Parathyroid adenoma (tissue), 2 donors: ENCODE measurements at regions not wholly inside any gene's neighbourhood (a gene's known extent, or its start where the extent isn't known, plus 50 kb on each side); places are given as distances from the start of the nearest gene placed in this dataset.

Experiments used
- H2AFZ ChIP-seq: fragments of 300-600 bp; sonication (generic); one replicate; pipeline ENCODE4 v1.7.0; 2017; ENCODE audit warnings: antibody characterized with exemption, mild to moderate bottlenecking
- H3K27ac ChIP-seq: fragments of 300-600 bp; sonication (generic); one replicate; pipeline ENCODE4 v1.7.0; 2017
- H3K27me3 ChIP-seq: fragments of 300-600 bp; sonication (generic); one replicate; pipeline ENCODE4 v1.7.0; 2017; ENCODE audit warnings: low read length; ENCODE audit not compliant: control insufficient read depth, insufficient read depth
- H3K36me3 ChIP-seq: fragments of 300-600 bp; sonication (generic); one replicate; pipeline ENCODE4 v1.7.0; 2017; ENCODE audit warnings: low read length; ENCODE audit not compliant: control insufficient read depth, insufficient read depth
- H3K4me1 ChIP-seq: fragments of 300-600 bp; sonication (generic); one replicate; pipeline ENCODE4 v1.7.0; 2017; ENCODE audit warnings: control low read depth
- H3K4me2 ChIP-seq: fragments of 300-600 bp; sonication (generic); one replicate; pipeline ENCODE4 v1.7.0; 2017; ENCODE audit warnings: low read length
- H3K4me3 ChIP-seq: fragments of 300-600 bp; sonication (generic); one replicate; pipeline ENCODE4 v1.7.0; 2017; ENCODE audit warnings: low read depth, low read length
- H3K79me2 ChIP-seq: fragments of 300-600 bp; sonication (generic); one replicate; pipeline ENCODE4 v1.7.0; 2017; ENCODE audit warnings: control low read depth
- H3K9ac ChIP-seq: fragments of 300-600 bp; sonication (generic); one replicate; pipeline ENCODE4 v1.7.0; 2017; ENCODE audit warnings: mild to moderate bottlenecking
- H3K9me3 ChIP-seq: fragments of 300-600 bp; sonication (generic); one replicate; pipeline ENCODE4 v1.7.0; 2017; ENCODE audit warnings: low read length; ENCODE audit not compliant: control insufficient read depth
- CTCF ChIP-seq: fragments of 300-600 bp; sonication (generic); IDR thresholded peaks from one replicate; pipeline ENCODE4 v1.7.0; 2017; ENCODE audit warnings: antibody characterized with exemption, mild to moderate bottlenecking
- donor health status: primary hyperparathyroidism.

DNA sequence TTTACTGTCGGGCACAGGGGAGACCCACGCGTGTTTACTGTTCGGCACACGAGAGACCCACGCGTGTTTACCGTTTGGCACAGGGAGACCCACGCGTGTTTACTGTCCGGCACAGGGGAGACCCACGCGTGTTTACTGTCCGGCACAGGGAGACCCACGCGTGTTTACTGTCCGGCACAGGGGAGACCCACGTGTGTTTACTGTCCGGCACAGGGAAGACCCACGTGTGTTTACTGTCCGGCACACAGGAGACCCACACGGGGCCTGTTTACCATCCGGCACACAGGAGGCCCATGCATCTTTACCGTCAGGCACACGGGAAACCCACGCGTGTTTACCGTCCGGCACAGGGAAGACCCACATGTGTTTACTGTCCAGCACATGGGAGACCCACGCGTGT, 525.1 kb downstream of the BRD1 start:
- Histone ChIP-seq H2AFZ (no peak overlapping the region), H3K4me1 (no peaks in the 10 kb centered on the region), H3K27me3 (no peaks in the 10 kb centered on the region), H3K9me3 (no peaks in the 10 kb centered on the region), H3K79me2 (no peaks in the 10 kb centered on the region), H3K27ac (no peak overlapping the region), H3K4me2 (no peak overlapping the region), H3K4me3 (no peak overlapping the region), H3K36me3 (no peaks in the 10 kb centered on the region), H3K9ac (no peak overlapping the region)
- TF ChIP-seq CTCF = no peak

GRCh38 chr22:49302150-49302460, 525.6 kb downstream of the BRD1 start:
- no peak overlapping the region for H3K4me2 ChIP-seq
- no peak for TF ChIP-seq CTCF
- no peak overlapping the region for H3K27ac ChIP-seq
- no peaks in the 10 kb centered on the region for H3K79me2 ChIP-seq
- H3K27me3 ChIP-seq = no peaks in the 10 kb centered on the region
- H3K9ac ChIP-seq = no peak overlapping the region
- no peak overlapping the region for H3K4me3 ChIP-seq
- H3K9me3 ChIP-seq = no peaks in the 10 kb centered on the region
- no peaks in the 10 kb centered on the region for H3K4me1 ChIP-seq
- no peak overlapping the region for H2AFZ ChIP-seq
- H3K36me3 ChIP-seq = no peaks in the 10 kb centered on the region

- no peak overlapping the region for H2AFZ ChIP-seq
- H3K4me1 ChIP-seq = no peaks in the 10 kb centered on the region
- no peak overlapping the region for H3K4me3 ChIP-seq
- H3K9ac ChIP-seq = no peak overlapping the region
- H3K27me3 ChIP-seq = no peaks in the 10 kb centered on the region
- TF ChIP-seq CTCF = no peak
- no peak overlapping the region for H3K27ac ChIP-seq
- H3K9me3 ChIP-seq = no peaks in the 10 kb centered on the region
- no peaks in the 10 kb centered on the region for H3K79me2 ChIP-seq
- H3K4me2 ChIP-seq = no peak overlapping the region
- H3K36me3 ChIP-seq = no peaks in the 10 kb centered on the region
Measured at GRCh38 chr22:49301398-49302149, 526.1 kb downstream of the BRD1 start.

- H3K9ac ChIP-seq = no peak overlapping the region
- no peak overlapping the region for H3K4me2 ChIP-seq
- H3K4me3 ChIP-seq = no peak overlapping the region
- H3K79me2 ChIP-seq = no peaks in the 10 kb centered on the region
- H3K9me3 ChIP-seq = no peaks in the 10 kb centered on the region
- no peaks in the 10 kb centered on the region for H3K27me3 ChIP-seq
- no peaks in the 10 kb centered on the region for H3K36me3 ChIP-seq
- TF ChIP-seq CTCF = no peak
- no peaks in the 10 kb centered on the region for H3K4me1 ChIP-seq
- H3K27ac ChIP-seq = no peak overlapping the region
- H2AFZ ChIP-seq = no peak overlapping the region
Measured at GRCh38 chr22:49300951-49301397, 526.7 kb downstream of the BRD1 start.

GRCh38 chr22:49300241-49300640, 527.4 kb downstream of the BRD1 start:
- Histone ChIP-seq H3K27ac (no peak overlapping the region), H3K36me3 (no peaks in the 10 kb centered on the region), H3K4me2 (no peak overlapping the region), H3K4me3 (no peak overlapping the region), H3K27me3 (no peaks in the 10 kb centered on the region), H3K9me3 (no peaks in the 10 kb centered on the region), H3K9ac (no peak overlapping the region), H3K79me2 (no peaks in the 10 kb centered on the region), H3K4me1 (no peaks in the 10 kb centered on the region), H2AFZ (no peak overlapping the region)
- no peak for TF ChIP-seq CTCF
